HepG2 (cell line): ENCODE measurements at regions not wholly inside any gene's neighbourhood (a gene's known extent, or its start where the extent isn't known, plus 50 kb on each side); places are given as distances from the start of the nearest gene placed in this dataset.
"Not testable (repeated sequence)": the region's sequence is repeated elsewhere in the genome, so short reads cannot be mapped to it uniquely, and the experiment has no call there.

ENCODE experiments used
- ATAC-seq: fragments of 200-7000 bp; cut with Tn5 transposase; 3 replicates; pipeline ENCODE4 v1.9.1; 2020; ENCODE audit warnings: mild to moderate bottlenecking, moderate library complexity
- BruUV-seq: library from RNA; stranded (reverse); fragments of 400-500 nt; replicated peaks from 2 replicates; lab custom pipeline; 2021; lab: Mats Ljungman, UMichigan
- CTCF ChIA-PET: fragments of 300-600 bp; formaldehyde crosslinking; extraction: SDS; loops from one replicate; lab custom pipeline; 2021; ENCODE audit warnings: low total read pairs, inconsistent platforms, low intra/inter-chr PET ratio; lab: Yijun Ruan, JAX
- POLR2A ChIA-PET: fragments of 350-600 bp; sonication (Branson Sonifier 250); formaldehyde crosslinking; loops from one replicate; lab custom pipeline; 2020; ENCODE audit warnings: antibody characterized with exemption, inconsistent platforms; lab: Yijun Ruan, JAX
- DNase-seq: peaks from one replicate; pipeline ENCODE4 v3.0.0-alpha.2; 2015; ENCODE audit warnings: low spot score
- FAIRE-seq: peaks from 3 replicates; lab custom pipeline; 2011; peaks lifted over from hg19 to GRCh38; lab: Jason Lieb, UNC
- H2AFZ ChIP-seq: one replicate; pipeline ENCODE4 v1.6.1; 2011; ENCODE audit warnings: low read length, inconsistent platforms
- H3K27ac ChIP-seq: fragments of 300-600 bp; 3 replicates; pipeline ENCODE4 v1.8.0; 2011; ENCODE audit warnings: mixed run types, mild to moderate bottlenecking, mixed read lengths, low read length, inconsistent platforms; ENCODE audit not compliant: insufficient read depth; ENCODE audit errors: extremely low read length
- H3K27me3 ChIP-seq, 2 experiments: fragments of 200-600 bp in 1 of 2; 2 replicates in 1 of 2; 3 replicates in 1 of 2; pipeline versions ENCODE4 v1.6.0 to v1.8.0; 2011; ENCODE audit warnings: low read length in 2 of 2, mild to moderate bottlenecking in 2 of 2, moderate library complexity in 2 of 2, inconsistent platforms in 1 of 2; ENCODE audit not compliant: insufficient read depth in 2 of 2, control insufficient read depth in 1 of 2
- H3K36me3 ChIP-seq, 2 experiments: fragments of 200-600 bp in 1 of 2; replicated peaks in 1 of 2; 2 replicates in 1 of 2; 3 replicates in 1 of 2; pipeline versions ENCODE4 v1.5.1 to v1.8.0; 2011; ENCODE audit warnings: low read length in 2 of 2, inconsistent platforms in 1 of 2; ENCODE audit not compliant: insufficient read depth in 2 of 2, control insufficient read depth in 1 of 2
- H3K4me1 ChIP-seq: 2 replicates; pipeline ENCODE4 v1.5.1; 2012; ENCODE audit warnings: low read length, inconsistent platforms; ENCODE audit not compliant: insufficient read depth
- H3K4me2 ChIP-seq: 2 replicates; pipeline ENCODE4 v1.6.0; 2011; ENCODE audit warnings: low read depth, low read length, inconsistent platforms
- H3K4me3 ChIP-seq, 3 experiments: fragments of 200-600 bp in 1 of 3; sonication (generic), shearing (Covaris generic) in 1 of 3; replicated peaks in 1 of 3; 2 replicates each; pipeline ENCODE4 v1.5.1; 2011 to 2016; ENCODE audit warnings: low read length in 3 of 3, inconsistent platforms in 2 of 3, low read depth in 2 of 3, mild to moderate bottlenecking in 2 of 3, control low read depth in 1 of 3, mixed read lengths in 1 of 3; ENCODE audit not compliant: insufficient read depth in 1 of 3
- H3K79me2 ChIP-seq: one replicate; pipeline ENCODE4 v1.6.1; 2011; ENCODE audit warnings: low read length, inconsistent platforms; ENCODE audit not compliant: insufficient read depth
- H3K9ac ChIP-seq: 2 replicates; pipeline ENCODE4 v1.6.0; 2011; ENCODE audit warnings: mild to moderate bottlenecking, low read depth, low read length, inconsistent platforms; ENCODE audit not compliant: insufficient read depth
- H3K9me3 ChIP-seq: 2 replicates; pipeline ENCODE4 v1.5.1; 2012; ENCODE audit warnings: mild to moderate bottlenecking, low read length
- H4K20me1 ChIP-seq: 2 replicates; pipeline ENCODE4 v1.6.0; 2011; ENCODE audit warnings: inconsistent platforms, mild to moderate bottlenecking, low read length, moderate library complexity; ENCODE audit not compliant: insufficient read depth
- ATAD3A ChIP-seq: sonication (generic); formaldehyde crosslinking; IDR thresholded peaks from 2 replicates; pipeline ENCODE4 v1.4.0; 2020; ENCODE audit warnings: missing genetic modification reagents
- BRF2 ChIP-seq: sonication (generic); formaldehyde crosslinking; IDR thresholded peaks from 2 replicates; pipeline ENCODE4 v1.8.1; 2022; ENCODE audit warnings: mild to moderate bottlenecking, missing genetic modification reagents
- HNRNPK ChIP-seq: fragments of 200-400 bp; formaldehyde crosslinking; IDR thresholded peaks from 2 replicates; pipeline ENCODE4 v1.6.1; 2018; ENCODE audit warnings: low read length, low read depth, moderate library complexity, mild to moderate bottlenecking; ENCODE audit not compliant: poor library complexity, severe bottlenecking
- ISL2 ChIP-seq: sonication (generic); formaldehyde crosslinking; IDR thresholded peaks from 2 replicates; pipeline ENCODE4 v1.5.0; 2020; ENCODE audit warnings: missing genetic modification reagents
- NR3C1 ChIP-seq: sonication (generic); formaldehyde crosslinking; IDR thresholded peaks from 2 replicates; pipeline ENCODE4 v1.4.0; 2020; ENCODE audit warnings: missing genetic modification reagents
- NRL ChIP-seq: sonication (generic); formaldehyde crosslinking; IDR thresholded peaks from 2 replicates; pipeline ENCODE4 v1.5.0; 2020; ENCODE audit warnings: missing genetic modification reagents, mild to moderate bottlenecking, moderate library complexity, borderline replicate concordance
- POLR2AphosphoS5 ChIP-seq: IDR thresholded peaks from 2 replicates; pipeline ENCODE4 v1.6.1; 2012; ENCODE audit warnings: low read depth, low read length
- SKI ChIP-seq: fragments of 450-650 bp; IDR thresholded peaks from one replicate; pipeline ENCODE4 v1.6.1; 2018; ENCODE audit warnings: mild to moderate bottlenecking; ENCODE audit not compliant: partially characterized antibody
- SNAPC2 ChIP-seq: sonication (generic); formaldehyde crosslinking; IDR thresholded peaks from 2 replicates; pipeline ENCODE4 v1.8.1; 2022; ENCODE audit warnings: mild to moderate bottlenecking, missing genetic modification reagents
- THRA ChIP-seq: sonication (generic); formaldehyde crosslinking; IDR thresholded peaks from 2 replicates; pipeline ENCODE4 v1.4.0; 2020; ENCODE audit warnings: missing genetic modification reagents, borderline replicate concordance
- ZNF354B ChIP-seq: sonication (generic); formaldehyde crosslinking; IDR thresholded peaks from 2 replicates; pipeline ENCODE4 v1.8.0; 2022; ENCODE audit warnings: mild to moderate bottlenecking, missing genetic modification reagents
- ZNF432 ChIP-seq: sonication (generic); formaldehyde crosslinking; IDR thresholded peaks from 2 replicates; pipeline ENCODE4 v1.5.0; 2020; ENCODE audit warnings: missing genetic modification reagents, mild to moderate bottlenecking, borderline replicate concordance
- ZNF605 ChIP-seq: sonication (generic); formaldehyde crosslinking; IDR thresholded peaks from 2 replicates; pipeline ENCODE4 v1.8.0; 2022; ENCODE audit warnings: mild to moderate bottlenecking, missing genetic modification reagents
- ZNF784 ChIP-seq: sonication (generic); formaldehyde crosslinking; IDR thresholded peaks from 2 replicates; pipeline ENCODE4 v1.5.1; 2020; ENCODE audit warnings: missing genetic modification reagents, mild to moderate bottlenecking, borderline replicate concordance
- ZNF788 ChIP-seq: sonication (generic); formaldehyde crosslinking; IDR thresholded peaks from 2 replicates; pipeline ENCODE4 v1.5.0; 2020; ENCODE audit warnings: mild to moderate bottlenecking, missing genetic modification reagents, borderline replicate concordance
- WGBS: methylation state at CpG from one replicate; pipeline ENCODE4 v1.1.6; 2017; ENCODE audit warnings: low lambda C conversion rate; 5-methylcytosine and 5-hydroxymethylcytosine counted together
- in situ Hi-C: cut with HindIII; loops from 2 replicates; pipeline ENCODE4 v1.10.0; 2017; ENCODE audit warnings: low pct_unique_long_range_greater_than_20kb; ENCODE audit not compliant: extremely low pct_ligation_motif_present
- intact Hi-C: fragments of 100-400 bp; cut with micrococcal nuclease; formaldehyde crosslinking; loops from one replicate; pipeline ENCODE4 v1.10.0; 2022; ENCODE audit not compliant: unreplicated experiment

GRCh38 chr3:96606865-96607264 lies 207.5 kb upstream of the EPHA6 start:
- intact Hi-C loops, CTCF ChIA-PET, H3K36me3 ChIP-seq, DNase-seq, H3K4me1 ChIP-seq, H3K9me3 ChIP-seq, H3K9ac ChIP-seq, BruUV-seq, ATAC-seq, FAIRE-seq, H4K20me1 ChIP-seq, H2AFZ ChIP-seq, H3K79me2 ChIP-seq, POLR2A ChIA-PET, in situ Hi-C loops, H3K27ac ChIP-seq, H3K4me3 ChIP-seq, H3K4me2 ChIP-seq, H3K27me3 ChIP-seq: not testable (repeated sequence)
- 0% methylated on average over 1 of the region's 6 CpGs for WGBS

- ChIA-PET POLR2A (no interaction called here), CTCF (no interaction called here)
- DNase-seq: no peak
- Histone ChIP-seq H4K20me1 (no peaks in the 10 kb centered on the region), H3K9ac (no peak overlapping the region), H3K4me1 (no peaks in the 10 kb centered on the region), H3K27me3 (no peaks in the 10 kb centered on the region), H3K4me2 (no peak overlapping the region), H3K79me2 (no peaks in the 10 kb centered on the region), H3K9me3 (no peaks in the 10 kb centered on the region), H2AFZ (no peak overlapping the region), H3K4me3 (no peak overlapping the region), H3K36me3 (no peaks in the 10 kb centered on the region), H3K27ac (no peak overlapping the region)
- intact Hi-C loops (no loop called here), in situ Hi-C loops (no loop called here)
- WGBS: 92% methylated on average over 6 of the region's 20 CpGs
- peak; percentile 49; the same call in 2 of the 3 replicates for ATAC-seq
- no peak for FAIRE-seq
- no TSS peak for BruUV-seq
- no peak for TF ChIP-seq ATAD3A (CRISPR knock-in tag)
- TF ChIP-seq THRA: no peak
- no peak for TF ChIP-seq ZNF788 (CRISPR knock-in tag)
- no peak for TF ChIP-seq ISL2 (CRISPR knock-in tag)
- no peak for TF ChIP-seq ZNF784 (CRISPR knock-in tag)
- TF ChIP-seq ZNF432 (CRISPR knock-in tag): no peak
- TF ChIP-seq SKI: no peak
- TF ChIP-seq NRL (CRISPR knock-in tag): no peak
- no peak for TF ChIP-seq POLR2AphosphoS5
- TF ChIP-seq NR3C1 (CRISPR knock-in tag): no peak
- no peak for TF ChIP-seq ZNF605 (CRISPR knock-in tag)
- no peak for TF ChIP-seq SNAPC2 (CRISPR knock-in tag)
- no peak for TF ChIP-seq ZNF354B (CRISPR knock-in tag)
- no peak for TF ChIP-seq HNRNPK
- no peak for TF ChIP-seq BRF2 (CRISPR knock-in tag)
Measured at GRCh38 chr3:96619475-96619874, 194.9 kb upstream of the EPHA6 start.
